H9 (cell line): ENCODE measurements at regions not wholly inside any gene's neighbourhood (a gene's known extent, or its start where the extent isn't known, plus 50 kb on each side); places are given as distances from the start of the nearest gene placed in this dataset.

ENCODE experiments used
- DNase-seq: peaks from one replicate; pipeline ENCODE4 v3.0.0-alpha.2; 2017
- H2AFZ ChIP-seq: one replicate; pipeline ENCODE4 v1.6.1; 2013; ENCODE audit warnings: mild to moderate bottlenecking, low read length, control low read depth, moderate library complexity
- H2AK5ac ChIP-seq: 2 replicates; pipeline ENCODE4 v1.6.1; 2013; ENCODE audit warnings: low read length, control low read depth, mixed read lengths; ENCODE audit not compliant: insufficient read length
- H2BK120ac ChIP-seq: one replicate; pipeline ENCODE4 v1.6.1; 2013; ENCODE audit warnings: low read depth, mild to moderate bottlenecking, low read length, control low read depth, inconsistent platforms; ENCODE audit not compliant: poor library complexity, severe bottlenecking
- H2BK12ac ChIP-seq: 2 replicates; pipeline ENCODE4 v1.6.1; 2013; ENCODE audit warnings: low read length, control low read depth, mixed read lengths, low read depth; ENCODE audit not compliant: insufficient read length
- H2BK15ac ChIP-seq: 2 replicates; pipeline ENCODE4 v1.6.1; 2013; ENCODE audit warnings: low read depth, low read length, control low read depth
- H2BK20ac ChIP-seq: one replicate; pipeline ENCODE4 v1.6.1; 2013; ENCODE audit warnings: low read depth, mild to moderate bottlenecking, low read length, control low read depth, inconsistent platforms; ENCODE audit not compliant: poor library complexity, severe bottlenecking
- H2BK5ac ChIP-seq: 2 replicates; pipeline ENCODE4 v1.6.1; 2013; ENCODE audit warnings: low read length, control low read depth, mixed read lengths; ENCODE audit not compliant: insufficient read length
- H3K14ac ChIP-seq: 2 replicates; pipeline ENCODE4 v1.6.1; 2013; ENCODE audit warnings: low read length, control low read depth; ENCODE audit not compliant: insufficient read depth
- H3K18ac ChIP-seq: 2 replicates; pipeline ENCODE4 v1.6.1; 2013; ENCODE audit warnings: low read depth, mild to moderate bottlenecking, mixed read lengths, low read length, control low read depth; ENCODE audit not compliant: insufficient read length
- H3K23ac ChIP-seq: 2 replicates; pipeline ENCODE4 v1.6.1; 2013; ENCODE audit warnings: low read length, control low read depth, mixed read lengths, low read depth; ENCODE audit not compliant: insufficient read length
- H3K23me2 ChIP-seq: 2 replicates; pipeline ENCODE4 v1.6.1; 2013; ENCODE audit warnings: low read depth, mild to moderate bottlenecking, mixed read lengths, low read length, control low read depth; ENCODE audit not compliant: insufficient read length, poor library complexity, severe bottlenecking
- H3K27ac ChIP-seq: 2 replicates; pipeline ENCODE4 v1.5.1; 2013; ENCODE audit warnings: low read length, control low read depth, mixed read lengths, low read depth; ENCODE audit not compliant: insufficient read length
- H3K27me3 ChIP-seq: 2 replicates; pipeline ENCODE4 v1.6.1; 2013; ENCODE audit warnings: low read length, control low read depth, inconsistent platforms; ENCODE audit not compliant: insufficient read depth
- H3K4ac ChIP-seq: 2 replicates; pipeline ENCODE4 v1.6.1; 2013; ENCODE audit warnings: low read depth, mild to moderate bottlenecking, control low read depth, inconsistent platforms, low read length, moderate library complexity
- H3K4me1 ChIP-seq: 2 replicates; pipeline ENCODE4 v1.6.1; 2013; ENCODE audit warnings: low read length, control low read depth, inconsistent platforms; ENCODE audit not compliant: insufficient read depth
- H3K4me2 ChIP-seq: 2 replicates; pipeline ENCODE4 v1.6.1; 2013; ENCODE audit warnings: low read length, control low read depth, mixed read lengths; ENCODE audit not compliant: insufficient read length, insufficient read depth
- H3K56ac ChIP-seq: 2 replicates; pipeline ENCODE4 v1.6.1; 2013; ENCODE audit warnings: low read depth, mild to moderate bottlenecking, mixed read lengths, low read length, control low read depth; ENCODE audit not compliant: insufficient read length
- H3K79me1 ChIP-seq: 2 replicates; pipeline ENCODE4 v1.6.1; 2013; ENCODE audit warnings: low read depth, mild to moderate bottlenecking, moderate library complexity, low read length, control low read depth, inconsistent platforms; ENCODE audit not compliant: insufficient read depth, poor library complexity, severe bottlenecking
- H3K79me2 ChIP-seq: 2 replicates; pipeline ENCODE4 v1.6.1; 2013; ENCODE audit warnings: low read length, control low read depth, inconsistent platforms; ENCODE audit not compliant: insufficient read depth
- H3K9ac ChIP-seq: 2 replicates; pipeline ENCODE4 v1.6.1; 2013; ENCODE audit warnings: low read length, control low read depth, mixed read lengths; ENCODE audit not compliant: insufficient read length; ENCODE audit errors: extremely low read depth
- H3K9me3 ChIP-seq: one replicate; pipeline ENCODE4 v1.6.1; 2013; ENCODE audit warnings: low read depth, low read length, inconsistent platforms; ENCODE audit not compliant: control insufficient read depth
- H3T11ph ChIP-seq: one replicate; pipeline ENCODE4 v1.6.1; 2013; ENCODE audit warnings: mild to moderate bottlenecking, low read length, control low read depth, inconsistent platforms
- H4K20me1 ChIP-seq: one replicate; pipeline ENCODE4 v1.6.1; 2013; ENCODE audit not compliant: control insufficient read depth, insufficient read length, insufficient read depth
- H4K5ac ChIP-seq: 2 replicates; pipeline ENCODE4 v1.6.1; 2013; ENCODE audit warnings: low read depth, mild to moderate bottlenecking, mixed read lengths, low read length, control low read depth; ENCODE audit not compliant: insufficient read length
- H4K8ac ChIP-seq: replicated peaks from 2 replicates; pipeline ENCODE4 v1.6.1; 2013; ENCODE audit warnings: low read length, control low read depth, mixed read lengths, low read depth; ENCODE audit not compliant: insufficient read length
- H4K91ac ChIP-seq: 2 replicates; pipeline ENCODE4 v1.6.1; 2013; ENCODE audit warnings: low read depth, mild to moderate bottlenecking, moderate library complexity, mixed read lengths, low read length, control low read depth; ENCODE audit not compliant: insufficient read length
- H3K27ac Mint-ChIP-seq, 3 experiments: 2 replicates in 2 of 3; 3 replicates in 1 of 3; pipeline ENCODE4 v1.8.0; 2020 to 2021; ENCODE audit warnings: mixed read lengths in 3 of 3, mild to moderate bottlenecking in 1 of 3, moderate library complexity in 1 of 3
- H3K27me3 Mint-ChIP-seq: 2 replicates; pipeline ENCODE4 v1.8.0; 2021; ENCODE audit warnings: low read depth, mild to moderate bottlenecking, moderate library complexity, mixed read lengths
- H3K36me3 Mint-ChIP-seq, 3 experiments: 2 replicates in 2 of 3; 3 replicates in 1 of 3; pipeline ENCODE4 v1.8.0; 2020 to 2021; ENCODE audit warnings: low read depth in 3 of 3, mixed read lengths in 3 of 3; ENCODE audit not compliant: insufficient read depth in 1 of 3
- H3K4me1 Mint-ChIP-seq, 2 experiments: 2 replicates each; pipeline ENCODE4 v1.8.0; 2020; ENCODE audit warnings: mixed read lengths in 2 of 2
- H3K4me3 Mint-ChIP-seq, 2 experiments: 2 replicates in 1 of 2; 3 replicates in 1 of 2; pipeline ENCODE4 v1.8.0; 2020 to 2021; ENCODE audit warnings: mild to moderate bottlenecking in 2 of 2, mixed read lengths in 2 of 2, moderate library complexity in 1 of 2
- H3K9me3 Mint-ChIP-seq, 2 experiments: 2 replicates in 1 of 2; 3 replicates in 1 of 2; pipeline ENCODE4 v1.8.0; 2020; ENCODE audit warnings: mild to moderate bottlenecking in 2 of 2, mixed read lengths in 2 of 2, moderate library complexity in 1 of 2
- WGBS: extraction: QIAGEN DNeasy Blood & Tissue Kit; methylation state at CpG from one replicate; pipeline ENCODE4 v1.1.7; 2013; ENCODE audit warnings: missing lambda C conversion rate, low lambda C conversion rate, mixed read lengths; ENCODE audit not compliant: insufficient read length; ENCODE audit errors: extremely low coverage; 5-methylcytosine and 5-hydroxymethylcytosine counted together
- TF ChIP-seq, protein P1 (sequence below): fragments of 200-600 bp; sonication (generic); conservative IDR thresholded peaks from 3 replicates; pipeline ENCODE4 v1.8.0; 2021; ENCODE audit warnings: antibody characterized with exemption, mild to moderate bottlenecking

DNA sequence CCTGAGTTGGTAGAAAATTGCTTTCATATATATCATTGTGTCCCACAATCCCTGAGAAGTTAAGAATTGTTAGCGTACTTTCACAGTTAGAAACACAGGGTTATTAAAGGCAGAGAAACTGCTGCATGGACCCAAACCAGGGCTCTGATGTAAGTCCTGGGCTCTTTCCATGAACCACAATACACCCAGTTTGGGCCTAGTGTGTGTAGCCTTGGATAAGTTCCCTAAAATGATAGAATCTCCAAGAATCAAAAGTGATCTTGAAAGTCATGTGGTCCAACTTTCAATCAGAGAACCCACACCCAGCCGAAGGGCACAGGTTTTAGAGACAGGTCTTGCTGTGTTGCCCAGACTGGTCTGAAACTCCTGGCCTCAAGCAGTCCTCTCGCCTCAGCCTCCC, 257.8 kb upstream of the KLF3 start:
- no peak overlapping the region for H2AFZ ChIP-seq
- H3K14ac ChIP-seq = no peak overlapping the region
- no peak for DNase-seq
- no peak overlapping the region for H4K91ac ChIP-seq
- H3T11ph ChIP-seq = no peak overlapping the region
- H3K23ac ChIP-seq = no peak overlapping the region
- H3K4me1 ChIP-seq = peaks cover 3% of the 10 kb centered on the region; the same call in 1 of the 2 replicates
- H3K9me3 ChIP-seq = no peaks in the 10 kb centered on the region
- no peak overlapping the region for H3K4ac ChIP-seq
- no peaks in the 10 kb centered on the region for H3K79me1 ChIP-seq
- H2BK120ac ChIP-seq = no peak overlapping the region
- no peak overlapping the region for H2BK20ac ChIP-seq
- Mint-ChIP-seq H3K4me1 (0 out of 4 replicates have a peak, but pooled peaks cover 0 to 2% of the 10 kb centered on the region in 2 experiments), H3K36me3 (no peaks in the 10 kb centered on the region), H3K9me3 (no peaks in the 10 kb centered on the region; a peak in 1 of 5 replicates), H3K27ac (no peak overlapping the region), H3K4me3 (no peak overlapping the region), H3K27me3 (no peaks in the 10 kb centered on the region)
- no peaks in the 10 kb centered on the region for H3K27me3 ChIP-seq
- no peak overlapping the region for H3K4me2 ChIP-seq
- no CpG with 5 or more reads among the region's 3 CpGs for WGBS
- TF ChIP-seq, protein P1, sequence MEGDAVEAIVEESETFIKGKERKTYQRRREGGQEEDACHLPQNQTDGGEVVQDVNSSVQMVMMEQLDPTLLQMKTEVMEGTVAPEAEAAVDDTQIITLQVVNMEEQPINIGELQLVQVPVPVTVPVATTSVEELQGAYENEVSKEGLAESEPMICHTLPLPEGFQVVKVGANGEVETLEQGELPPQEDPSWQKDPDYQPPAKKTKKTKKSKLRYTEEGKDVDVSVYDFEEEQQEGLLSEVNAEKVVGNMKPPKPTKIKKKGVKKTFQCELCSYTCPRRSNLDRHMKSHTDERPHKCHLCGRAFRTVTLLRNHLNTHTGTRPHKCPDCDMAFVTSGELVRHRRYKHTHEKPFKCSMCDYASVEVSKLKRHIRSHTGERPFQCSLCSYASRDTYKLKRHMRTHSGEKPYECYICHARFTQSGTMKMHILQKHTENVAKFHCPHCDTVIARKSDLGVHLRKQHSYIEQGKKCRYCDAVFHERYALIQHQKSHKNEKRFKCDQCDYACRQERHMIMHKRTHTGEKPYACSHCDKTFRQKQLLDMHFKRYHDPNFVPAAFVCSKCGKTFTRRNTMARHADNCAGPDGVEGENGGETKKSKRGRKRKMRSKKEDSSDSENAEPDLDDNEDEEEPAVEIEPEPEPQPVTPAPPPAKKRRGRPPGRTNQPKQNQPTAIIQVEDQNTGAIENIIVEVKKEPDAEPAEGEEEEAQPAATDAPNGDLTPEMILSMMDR = no peak
- no peak overlapping the region for H3K18ac ChIP-seq
- no peaks in the 10 kb centered on the region for H4K20me1 ChIP-seq
- H3K79me2 ChIP-seq = no peaks in the 10 kb centered on the region
- no peak overlapping the region for H4K8ac ChIP-seq
- H3K56ac ChIP-seq = no peak overlapping the region
- no peak overlapping the region for H3K9ac ChIP-seq
- no peak overlapping the region for H2BK15ac ChIP-seq
- no peak overlapping the region for H2BK12ac ChIP-seq
- no peak overlapping the region for H3K27ac ChIP-seq
- no peak overlapping the region for H4K5ac ChIP-seq
- no peak overlapping the region for H2BK5ac ChIP-seq
- no peaks in the 10 kb centered on the region for H3K23me2 ChIP-seq
- no peak overlapping the region for H2AK5ac ChIP-seq
